IMR-90 (cell line): ENCODE measurements at regions not wholly inside any gene's neighbourhood (a gene's known extent, or its start where the extent isn't known, plus 50 kb on each side); places are given as distances from the start of the nearest gene placed in this dataset.

Experiments used
- ATAC-seq: fragments of 200-7000 bp; cut with Tn5 transposase; 2 replicates; pipeline ENCODE4 v1.9.1; 2020; ENCODE audit warnings: low read depth, mild to moderate bottlenecking, moderate library complexity
- BruUV-seq: library from RNA; stranded (reverse); fragments of 400-500 nt; replicated peaks from 2 replicates; lab custom pipeline; 2021; lab: Mats Ljungman, UMichigan
- CTCF ChIA-PET: fragments of 300-600 bp; formaldehyde crosslinking; extraction: SDS; loops from one replicate; lab custom pipeline; 2021; ENCODE audit warnings: antibody characterized with exemption; lab: Yijun Ruan, JAX
- POLR2A ChIA-PET: fragments of 300-600 bp; sonication (Branson Sonifier 250); formaldehyde crosslinking; loops from one replicate; lab custom pipeline; 2022; ENCODE audit warnings: antibody characterized with exemption; ENCODE audit not compliant: unreplicated experiment; lab: Charles Lee
- DNase-seq: peaks from one replicate; pipeline ENCODE4 v3.0.0; 2013
- H2AFZ ChIP-seq: replicated peaks from 2 replicates; pipeline ENCODE3; 2013; ENCODE audit warnings: low read length, mild to moderate bottlenecking; ENCODE audit not compliant: poor library complexity
- H2AK5ac ChIP-seq: 2 replicates; pipeline ENCODE4 v1.6.1; 2013; ENCODE audit warnings: low read depth, low read length, inconsistent platforms
- H2AK9ac ChIP-seq: replicated peaks from 2 replicates; pipeline ENCODE3; 2013; ENCODE audit warnings: mild to moderate bottlenecking, low read depth, low read length, moderate library complexity; ENCODE audit not compliant: poor library complexity
- H2BK120ac ChIP-seq: 2 replicates; pipeline ENCODE4 v1.6.1; 2013; ENCODE audit warnings: low read depth, low read length, inconsistent platforms
- H2BK15ac ChIP-seq: 3 replicates; pipeline ENCODE4 v1.6.1; 2013; ENCODE audit warnings: low read depth, low read length, inconsistent platforms
- H2BK20ac ChIP-seq: 2 replicates; pipeline ENCODE4 v1.6.1; 2013; ENCODE audit warnings: low read depth, mild to moderate bottlenecking, inconsistent platforms, low read length, moderate library complexity
- H2BK5ac ChIP-seq: 2 replicates; pipeline ENCODE4 v1.6.1; 2013; ENCODE audit warnings: mild to moderate bottlenecking, low read depth, low read length, inconsistent platforms; ENCODE audit not compliant: poor library complexity, severe bottlenecking
- H3K14ac ChIP-seq: replicated peaks from 2 replicates; pipeline ENCODE4 v1.6.1; 2013; ENCODE audit warnings: low read depth, low read length, inconsistent platforms
- H3K18ac ChIP-seq: 2 replicates; pipeline ENCODE4 v1.6.1; 2013; ENCODE audit warnings: low read depth, low read length, control low read depth
- H3K23ac ChIP-seq: 2 replicates; pipeline ENCODE4 v1.6.1; 2013; ENCODE audit warnings: low read depth, low read length, inconsistent platforms
- H3K27ac ChIP-seq: 2 replicates; pipeline ENCODE4 v1.5.1; 2013; ENCODE audit warnings: mild to moderate bottlenecking, control low read depth, low read length; ENCODE audit not compliant: insufficient read depth
- H3K27me3 ChIP-seq: 2 replicates; pipeline ENCODE4 v1.6.1; 2013; ENCODE audit warnings: low read length; ENCODE audit not compliant: control insufficient read depth, insufficient read depth
- H3K36me3 ChIP-seq: 2 replicates; pipeline ENCODE4 v1.6.1; 2013; ENCODE audit warnings: low read length, mixed read lengths; ENCODE audit not compliant: control insufficient read depth, insufficient read depth
- H3K4ac ChIP-seq: 2 replicates; pipeline ENCODE4 v1.6.1; 2013; ENCODE audit warnings: low read depth, low read length, inconsistent platforms
- H3K4me1 ChIP-seq: 2 replicates; pipeline ENCODE4 v1.6.1; 2013; ENCODE audit warnings: low read length, mixed read lengths; ENCODE audit not compliant: control insufficient read depth, insufficient read depth
- H3K4me2 ChIP-seq: 2 replicates; pipeline ENCODE4 v1.6.1; 2013; ENCODE audit warnings: low read depth, mild to moderate bottlenecking, control low read depth, low read length, moderate library complexity
- H3K4me3 ChIP-seq: 2 replicates; pipeline ENCODE4 v1.5.1; 2013; ENCODE audit warnings: low read depth, mild to moderate bottlenecking, control low read depth, low read length, moderate library complexity; ENCODE audit not compliant: insufficient read depth
- H3K56ac ChIP-seq: 2 replicates; pipeline ENCODE4 v1.6.1; 2013; ENCODE audit warnings: low read length, inconsistent platforms; ENCODE audit not compliant: insufficient read depth; ENCODE audit errors: extremely low read depth
- H3K79me1 ChIP-seq, 2 experiments: 2 replicates each; pipeline ENCODE4 v1.6.1; 2013; ENCODE audit warnings: low read length in 2 of 2, inconsistent platforms in 1 of 2, low read depth in 1 of 2
- H3K9ac ChIP-seq: 2 replicates; pipeline ENCODE4 v1.6.1; 2013; ENCODE audit warnings: low read depth, low read length, control low read depth
- H3K9me1 ChIP-seq: 2 replicates; pipeline ENCODE4 v1.6.1; 2013; ENCODE audit warnings: low read length, inconsistent platforms; ENCODE audit not compliant: insufficient read depth
- H3K9me3 ChIP-seq: 2 replicates; pipeline ENCODE4 v1.6.1; 2013; ENCODE audit warnings: low read length; ENCODE audit not compliant: control insufficient read depth, insufficient read depth
- H4K20me1 ChIP-seq: 2 replicates; pipeline ENCODE4 v1.6.1; 2013; ENCODE audit warnings: low read length, inconsistent platforms; ENCODE audit not compliant: insufficient read depth
- H4K5ac ChIP-seq: 2 replicates; pipeline ENCODE4 v1.6.1; 2013; ENCODE audit warnings: mild to moderate bottlenecking, low read depth, low read length, control low read depth
- H4K8ac ChIP-seq, 2 experiments: 2 replicates each; pipeline ENCODE4 v1.6.1; 2013; ENCODE audit warnings: low read depth in 2 of 2, low read length in 2 of 2, control low read depth in 1 of 2, inconsistent platforms in 1 of 2
- H4K91ac ChIP-seq: 2 replicates; pipeline ENCODE4 v1.6.1; 2013; ENCODE audit warnings: low read depth, low read length, inconsistent platforms; ENCODE audit not compliant: insufficient read depth
- CEBPB ChIP-seq: IDR thresholded peaks from 2 replicates; pipeline ENCODE4 v1.6.1; 2012; ENCODE audit warnings: low read depth, low read length, improper control_type of control experiment
- MAZ ChIP-seq: IDR thresholded peaks from 2 replicates; pipeline ENCODE4 v1.6.1; 2012; ENCODE audit warnings: low read depth, mild to moderate bottlenecking, low read length, improper control_type of control experiment, moderate library complexity, borderline replicate concordance
- RFX5 ChIP-seq: IDR thresholded peaks from 2 replicates; pipeline ENCODE4 v1.8.0; 2012; ENCODE audit warnings: low read depth, mild to moderate bottlenecking, low read length, moderate library complexity
- WGBS, 2 experiments: methylation state at CpG; one replicate each; pipeline versions ENCODE4 v1.1.5 to v1.1.7; 2013; ENCODE audit warnings: missing lambda C conversion rate in 2 of 2; ENCODE audit not compliant: insufficient read length in 1 of 2; ENCODE audit errors: extremely low coverage in 2 of 2; 5-methylcytosine and 5-hydroxymethylcytosine counted together
- dilution Hi-C: fragments of 300-500 bp; cut with HindIII; formaldehyde crosslinking; loops from one replicate; pipeline ENCODE4 v1.14.3; 2018; ENCODE audit warnings: low sequenced_read_pairs; ENCODE audit not compliant: unreplicated experiment
- in situ Hi-C: fragments of 300-500 bp; cut with MboI; formaldehyde crosslinking; loops from 3 replicates; pipeline ENCODE4 v1.14.3; 2019; ENCODE audit warnings: low sequenced_read_pairs, inconsistent platforms, mixed read lengths
- intact Hi-C: fragments of 100-400 bp; cut with micrococcal nuclease; formaldehyde crosslinking; loops from 2 replicates; pipeline ENCODE4 v1.10.0; 2022
- TF ChIP-seq, protein P1 (sequence below): fragments of 150-350 bp; IDR thresholded peaks from 2 replicates; pipeline ENCODE4 v1.6.1; 2016; ENCODE audit warnings: low read depth, mild to moderate bottlenecking, low read length, moderate library complexity, borderline replicate concordance

DNA sequence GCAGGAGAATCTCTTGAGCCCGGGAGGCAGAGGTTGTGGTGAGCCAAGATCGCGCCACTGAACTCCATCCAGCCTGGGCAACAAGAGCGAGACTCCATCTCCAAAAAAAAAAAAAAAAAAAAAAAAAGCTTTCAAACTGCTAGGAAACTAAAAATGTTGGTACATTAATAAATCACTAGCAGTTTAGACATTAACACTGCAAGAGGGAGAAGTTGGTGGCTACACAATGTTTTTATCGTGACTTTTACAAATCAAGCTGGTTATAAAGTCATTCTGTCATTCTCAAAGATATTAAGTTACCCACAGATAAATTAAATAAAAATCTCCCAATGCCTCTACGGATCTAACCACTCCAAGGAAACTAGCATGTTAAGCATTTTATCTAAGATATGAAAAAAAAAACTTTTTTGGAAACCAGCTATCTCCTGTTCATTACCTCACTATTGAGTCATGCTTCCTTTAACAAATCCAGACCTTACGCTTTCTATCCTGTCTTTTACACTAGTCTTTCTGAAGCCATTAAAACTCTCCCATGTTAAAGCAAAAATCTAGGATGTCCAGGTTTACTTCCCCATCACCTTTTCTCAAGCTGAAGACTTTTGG, 85.9 kb upstream of the SMURF2 start:
- WGBS, 2 experiments: 57% methylated on average over 1 of the region's 7 CpGs; no CpG with 5 or more reads in 1 of the 2 experiments
- no TSS peak for BruUV-seq
- in situ Hi-C loops: no loop called here

More for the DNA sequence above, 85.9 kb upstream of the SMURF2 start:
- ChIA-PET POLR2A (no interaction called here), CTCF (interaction anchor here (0.6 to 1.3 kb wide), 2 partner anchors 14 to 212 kb away, joined by 5 read pairs; no protein-coding TSS in a partner anchor)
- H3K14ac ChIP-seq: peak overlapping the region; percentile 97
- H3K4me2 ChIP-seq: peak overlapping the region; percentile 64; the same call in 1 of the 2 replicates
- peak overlapping the region; percentile 96 for H4K8ac ChIP-seq
- peak overlapping the region; percentile 95 for H2BK20ac ChIP-seq
- H2AFZ ChIP-seq: peak overlapping the region; percentile 75
- peak overlapping the region; percentile 81 for H3K18ac ChIP-seq
- peak overlapping the region; percentile 90 for H4K91ac ChIP-seq
- TF ChIP-seq CEBPB: peak; percentile 39; the same call in 1 of the 2 replicates
- TF ChIP-seq RFX5: no peak
- no peak for TF ChIP-seq MAZ
- TF ChIP-seq, protein P1, sequence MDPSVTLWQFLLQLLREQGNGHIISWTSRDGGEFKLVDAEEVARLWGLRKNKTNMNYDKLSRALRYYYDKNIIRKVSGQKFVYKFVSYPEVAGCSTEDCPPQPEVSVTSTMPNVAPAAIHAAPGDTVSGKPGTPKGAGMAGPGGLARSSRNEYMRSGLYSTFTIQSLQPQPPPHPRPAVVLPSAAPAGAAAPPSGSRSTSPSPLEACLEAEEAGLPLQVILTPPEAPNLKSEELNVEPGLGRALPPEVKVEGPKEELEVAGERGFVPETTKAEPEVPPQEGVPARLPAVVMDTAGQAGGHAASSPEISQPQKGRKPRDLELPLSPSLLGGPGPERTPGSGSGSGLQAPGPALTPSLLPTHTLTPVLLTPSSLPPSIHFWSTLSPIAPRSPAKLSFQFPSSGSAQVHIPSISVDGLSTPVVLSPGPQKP: no peak
- H3K36me3 ChIP-seq: peaks cover 14% of the 10 kb centered on the region
- peak overlapping the region; percentile 48; the same call in 1 of the 2 replicates for H3K9ac ChIP-seq
- no peaks in the 10 kb centered on the region for H3K27me3 ChIP-seq
- DNase-seq (peak; percentile 83), ATAC-seq (peak; percentile 65)
- H3K23ac ChIP-seq: peak overlapping the region; percentile 94
- H2AK5ac ChIP-seq: peak overlapping the region; percentile 74
- H2AK9ac ChIP-seq: peak overlapping the region; percentile 77
- H2BK15ac ChIP-seq: peak overlapping the region; percentile 100
- peak overlapping the region; percentile 78; the same call in 1 of the 2 replicates for H3K27ac ChIP-seq
- peak overlapping the region; percentile 83 for H4K5ac ChIP-seq
- H3K9me3 ChIP-seq: no peaks in the 10 kb centered on the region
- H3K56ac ChIP-seq: peak overlapping the region; percentile 82
- peaks cover 3% of the 10 kb centered on the region; the same call in 1 of the 2 replicates for H3K4me1 ChIP-seq
- peak overlapping the region; percentile 86 for H3K4ac ChIP-seq
- peak overlapping the region; percentile 77 for H2BK5ac ChIP-seq
- H3K9me1 ChIP-seq: peaks cover 15% of the 10 kb centered on the region
- peak overlapping the region; percentile 85 for H2BK120ac ChIP-seq
- H3K79me1 ChIP-seq: peaks cover 0 to 19% of the 10 kb centered on the region in 2 experiments; a peak in 2 of 4 replicates
- dilution Hi-C loops (no loop called here), intact Hi-C loops (no loop called here)
- H4K20me1 ChIP-seq: no peaks in the 10 kb centered on the region
- H3K4me3 ChIP-seq: no peak overlapping the region
